ENCODE measurements at regions not wholly inside any gene's neighbourhood (a gene's known extent, or its start where the extent isn't known, plus 50 kb on each side); places are given as distances from the start of the nearest gene placed in this dataset.

DNA sequence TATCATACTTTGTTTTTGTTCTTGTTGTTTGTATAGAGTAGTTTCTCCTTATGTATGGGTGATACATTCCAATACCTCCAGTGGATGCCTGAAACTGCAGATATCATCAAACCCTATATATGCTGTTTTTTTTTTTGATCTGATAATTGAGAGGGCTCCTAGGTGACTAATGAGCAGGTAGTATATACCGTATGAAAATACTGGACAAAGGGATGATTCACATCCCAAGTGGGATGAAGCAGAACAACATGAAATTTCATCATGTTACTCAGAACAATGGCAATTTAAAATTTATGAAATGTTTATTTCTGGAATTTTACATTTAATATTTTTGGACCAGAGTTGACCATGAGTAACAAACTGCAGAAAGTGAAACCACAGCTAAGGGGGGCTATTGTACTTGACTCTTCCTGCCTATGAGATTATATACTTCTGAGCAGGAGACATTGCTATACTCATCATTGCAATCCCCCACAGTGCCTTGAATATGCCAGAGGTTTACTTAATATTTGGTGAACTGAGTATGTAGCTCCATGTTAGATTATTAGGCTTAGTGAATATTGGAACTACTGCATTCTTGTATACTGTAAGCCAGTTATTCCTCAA is 258.7 kb upstream of the FBXL7 start:
- Histone ChIP-seq H3K27ac (ENCODE audit: low read length) (no peak overlapping the region), H3F3A (ENCODE audit: insufficient read depth, low read length) (no peaks in the 10 kb centered on the region), H3K4me1 (ENCODE audit: low read length) (0 out of 2 replicates have a peak, but pooled peaks cover 4% of the 10 kb centered on the region), H3K4me2 (ENCODE audit: low read depth, low read length) (no peak overlapping the region), H3K9me2 (replicated peaks; ENCODE audit: insufficient read depth, low read length) (no peaks in the 10 kb centered on the region), H3K9me3 (replicated peaks; ENCODE audit: insufficient read depth, low read length) (no peaks in the 10 kb centered on the region), H3K9ac (ENCODE audit: low read length) (no peak overlapping the region), H3K27me3 (replicated peaks; ENCODE audit: insufficient read depth, low read length) (no peaks in the 10 kb centered on the region), H3K36me3 (replicated peaks; ENCODE audit: insufficient read depth, low read length) (no peaks in the 10 kb centered on the region), H3K4me3 (ENCODE audit: low read length) (no peak overlapping the region), H4K20me1 (ENCODE audit: insufficient read depth, low read length) (no peaks in the 10 kb centered on the region), H2AFZ (ENCODE audit: low read length) (no peak overlapping the region), H3K79me2 (ENCODE audit: low read length) (no peaks in the 10 kb centered on the region)
- TF ChIP-seq, protein P1, sequence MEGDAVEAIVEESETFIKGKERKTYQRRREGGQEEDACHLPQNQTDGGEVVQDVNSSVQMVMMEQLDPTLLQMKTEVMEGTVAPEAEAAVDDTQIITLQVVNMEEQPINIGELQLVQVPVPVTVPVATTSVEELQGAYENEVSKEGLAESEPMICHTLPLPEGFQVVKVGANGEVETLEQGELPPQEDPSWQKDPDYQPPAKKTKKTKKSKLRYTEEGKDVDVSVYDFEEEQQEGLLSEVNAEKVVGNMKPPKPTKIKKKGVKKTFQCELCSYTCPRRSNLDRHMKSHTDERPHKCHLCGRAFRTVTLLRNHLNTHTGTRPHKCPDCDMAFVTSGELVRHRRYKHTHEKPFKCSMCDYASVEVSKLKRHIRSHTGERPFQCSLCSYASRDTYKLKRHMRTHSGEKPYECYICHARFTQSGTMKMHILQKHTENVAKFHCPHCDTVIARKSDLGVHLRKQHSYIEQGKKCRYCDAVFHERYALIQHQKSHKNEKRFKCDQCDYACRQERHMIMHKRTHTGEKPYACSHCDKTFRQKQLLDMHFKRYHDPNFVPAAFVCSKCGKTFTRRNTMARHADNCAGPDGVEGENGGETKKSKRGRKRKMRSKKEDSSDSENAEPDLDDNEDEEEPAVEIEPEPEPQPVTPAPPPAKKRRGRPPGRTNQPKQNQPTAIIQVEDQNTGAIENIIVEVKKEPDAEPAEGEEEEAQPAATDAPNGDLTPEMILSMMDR (IDR thresholded peaks at IDR 0.05; ENCODE audit: low read length), result no peak
- DNase-seq, result no peak

GRCh38 chr5:15238006-15238405 is 262.0 kb upstream of the FBXL7 start:
- H3K9me3 ChIP-seq (replicated peaks; ENCODE audit: insufficient read depth, low read length), result no peaks in the 10 kb centered on the region
- H3K79me2 ChIP-seq (ENCODE audit: low read length), result no peaks in the 10 kb centered on the region
- TF ChIP-seq EZH2 (optimal IDR thresholded peaks at IDR 0.05; ENCODE audit: low read depth, low read length) (no peak), EZH2phosphoT487 (IDR thresholded peaks at IDR 0.05; ENCODE audit: low read length) (no peak)
- TF ChIP-seq, protein P1 (IDR thresholded peaks at IDR 0.05; ENCODE audit: low read length), result no peak

GRCh38 chr5:15236911-15237508 is 263.0 kb upstream of the FBXL7 start:
- no peak overlapping the region for H3K4me2 ChIP-seq (ENCODE audit: low read depth, low read length)
- TF ChIP-seq EZH2 (optimal IDR thresholded peaks at IDR 0.05; ENCODE audit: low read depth, low read length) (no peak), EZH2phosphoT487 (IDR thresholded peaks at IDR 0.05; ENCODE audit: low read length) (no peak)
- TF ChIP-seq, protein P1 (IDR thresholded peaks at IDR 0.05; ENCODE audit: low read length), result no peak

More at GRCh38 chr5:15238006-15238405, 262.0 kb upstream of the FBXL7 start:
- no peak overlapping the region for H3K4me2 ChIP-seq (ENCODE audit: low read depth, low read length)
- H3K36me3 ChIP-seq (replicated peaks; ENCODE audit: insufficient read depth, low read length), result no peaks in the 10 kb centered on the region
- no peak overlapping the region for H3K4me3 ChIP-seq (ENCODE audit: low read length)
- H3K27ac ChIP-seq (ENCODE audit: low read length), result no peak overlapping the region
- no peak overlapping the region for H3K9ac ChIP-seq (ENCODE audit: low read length)
- no peak for DNase-seq
- no peak overlapping the region for H2AFZ ChIP-seq (ENCODE audit: low read length)
- H4K20me1 ChIP-seq (ENCODE audit: insufficient read depth, low read length), result no peaks in the 10 kb centered on the region
- H3K4me1 ChIP-seq (ENCODE audit: low read length), result 0 out of 2 replicates have a peak, but pooled peaks cover 4% of the 10 kb centered on the region
- no peaks in the 10 kb centered on the region for H3K9me2 ChIP-seq (replicated peaks; ENCODE audit: insufficient read depth, low read length)
- H3K27me3 ChIP-seq (replicated peaks; ENCODE audit: insufficient read depth, low read length), result no peaks in the 10 kb centered on the region
- H3F3A ChIP-seq (ENCODE audit: insufficient read depth, low read length), result no peaks in the 10 kb centered on the region

More at GRCh38 chr5:15236911-15237508, 263.0 kb upstream of the FBXL7 start:
- Histone ChIP-seq H3K4me1 (ENCODE audit: low read length) (0 out of 2 replicates have a peak, but pooled peaks cover 4% of the 10 kb centered on the region), H3K4me3 (ENCODE audit: low read length) (no peak overlapping the region), H3K9me3 (replicated peaks; ENCODE audit: insufficient read depth, low read length) (no peaks in the 10 kb centered on the region), H3K79me2 (ENCODE audit: low read length) (no peaks in the 10 kb centered on the region), H4K20me1 (ENCODE audit: insufficient read depth, low read length) (no peaks in the 10 kb centered on the region), H3K27ac (ENCODE audit: low read length) (no peak overlapping the region), H3K9ac (ENCODE audit: low read length) (no peak overlapping the region), H3F3A (ENCODE audit: insufficient read depth, low read length) (no peaks in the 10 kb centered on the region), H3K36me3 (replicated peaks; ENCODE audit: insufficient read depth, low read length) (no peaks in the 10 kb centered on the region), H2AFZ (ENCODE audit: low read length) (no peak overlapping the region), H3K27me3 (replicated peaks; ENCODE audit: insufficient read depth, low read length) (no peaks in the 10 kb centered on the region), H3K9me2 (replicated peaks; ENCODE audit: insufficient read depth, low read length) (no peaks in the 10 kb centered on the region)
- DNase-seq, result peak; percentile 8

Data from MM.1S (cell line).